ENCODE measurements at regions not wholly inside any gene's neighbourhood (a gene's known extent, or its start where the extent isn't known, plus 50 kb on each side); places are given as distances from the start of the nearest gene placed in this dataset.

GRCh38 chr12:42985506-42985905 is 396.0 kb upstream of the PRICKLE1 start:
- TF ChIP-seq CTCF (IDR thresholded peaks at IDR 0.05; ENCODE audit: poor library complexity): no peak
- H2AFZ ChIP-seq: no peak overlapping the region
- no peak overlapping the region for H3K27ac ChIP-seq
- H3K9me2 ChIP-seq (replicated peaks; ENCODE audit: insufficient read depth): no peaks in the 10 kb centered on the region
- no peaks in the 10 kb centered on the region for H3K79me2 ChIP-seq
- no peak overlapping the region for H3K4me3 ChIP-seq
- no peaks in the 10 kb centered on the region for H3K9me3 ChIP-seq (ENCODE audit: low read depth)
- 24% methylated on average over 1 of the region's 1 CpG for whole genome bisulfite sequencing (ENCODE audit: low lambda C conversion rate, missing lambda C conversion rate)
- peaks cover 5% of the 10 kb centered on the region for H3K4me1 ChIP-seq (ENCODE audit: insufficient read depth)
- no peaks in the 10 kb centered on the region for H3K27me3 ChIP-seq
- H3K36me3 ChIP-seq (replicated peaks; ENCODE audit: insufficient read depth, low read depth): no peaks in the 10 kb centered on the region
- no peaks in the 10 kb centered on the region for H4K20me1 ChIP-seq (ENCODE audit: insufficient read depth, poor library complexity, severe bottlenecking)
- no peak overlapping the region for H3K4me2 ChIP-seq
- no peak for DNase-seq (ENCODE audit: low spot score)

- TF ChIP-seq EZH2phosphoT487 (IDR thresholded peaks at IDR 0.05; ENCODE audit: low read depth, severe bottlenecking, unreplicated experiment) (no peak), EZH2 (IDR thresholded peaks at IDR 0.05; ENCODE audit: borderline replicate concordance) (no peak), CTCF (IDR thresholded peaks at IDR 0.05; ENCODE audit: poor library complexity) (no peak)
- Histone ChIP-seq H3K9me2 (replicated peaks; ENCODE audit: insufficient read depth) (no peaks in the 10 kb centered on the region), H3K4me2 (no peak overlapping the region), H3K4me3 (no peak overlapping the region), H4K20me1 (ENCODE audit: insufficient read depth, poor library complexity, severe bottlenecking) (no peaks in the 10 kb centered on the region), H3K9me3 (ENCODE audit: low read depth) (no peaks in the 10 kb centered on the region), H3K4me1 (ENCODE audit: insufficient read depth) (peaks cover 4% of the 10 kb centered on the region), H3K27ac (no peak overlapping the region), H2AFZ (no peak overlapping the region), H3K36me3 (replicated peaks; ENCODE audit: insufficient read depth, low read depth) (no peaks in the 10 kb centered on the region), H3K27me3 (no peaks in the 10 kb centered on the region), H3K79me2 (no peaks in the 10 kb centered on the region)
- 67% methylated on average over 4 of the region's 4 CpGs for WGBS (ENCODE audit: low lambda C conversion rate, missing lambda C conversion rate)
- DNase-seq (ENCODE audit: low spot score): no peak
Measured at GRCh38 chr12:42982828-42983227, 393.3 kb upstream of the PRICKLE1 start.

- Histone ChIP-seq H3K36me3 (replicated peaks; ENCODE audit: insufficient read depth, low read depth) (no peaks in the 10 kb centered on the region), H3K4me3 (no peak overlapping the region), H3K4me2 (no peak overlapping the region), H3K4me1 (ENCODE audit: insufficient read depth) (no peaks in the 10 kb centered on the region), H3K9me3 (ENCODE audit: low read depth) (no peaks in the 10 kb centered on the region), H3K9me2 (replicated peaks; ENCODE audit: insufficient read depth) (no peaks in the 10 kb centered on the region), H3K27ac (no peak overlapping the region), H2AFZ (no peak overlapping the region), H3K27me3 (no peaks in the 10 kb centered on the region), H4K20me1 (ENCODE audit: insufficient read depth, poor library complexity, severe bottlenecking) (no peaks in the 10 kb centered on the region), H3K79me2 (no peaks in the 10 kb centered on the region)
- 70% methylated on average over 3 of the region's 3 CpGs for WGBS (ENCODE audit: low lambda C conversion rate, missing lambda C conversion rate)
- no peak for DNase-seq (ENCODE audit: low spot score)
- no peak for TF ChIP-seq EZH2phosphoT487 (IDR thresholded peaks at IDR 0.05; ENCODE audit: low read depth, severe bottlenecking, unreplicated experiment)
- no peak for TF ChIP-seq EZH2 (IDR thresholded peaks at IDR 0.05; ENCODE audit: borderline replicate concordance)
- no peak for TF ChIP-seq CTCF (IDR thresholded peaks at IDR 0.05; ENCODE audit: poor library complexity)
Measured at GRCh38 chr12:42981379-42981778, 391.8 kb upstream of the PRICKLE1 start.

GRCh38 chr12:42980441-42980840 is 390.9 kb upstream of the PRICKLE1 start:
- WGBS (ENCODE audit: low lambda C conversion rate, missing lambda C conversion rate): 68% methylated on average over 5 of the region's 5 CpGs
- Histone ChIP-seq H4K20me1 (ENCODE audit: insufficient read depth, poor library complexity, severe bottlenecking) (no peaks in the 10 kb centered on the region), H3K27me3 (no peaks in the 10 kb centered on the region), H3K27ac (no peak overlapping the region), H3K79me2 (no peaks in the 10 kb centered on the region), H3K36me3 (replicated peaks; ENCODE audit: insufficient read depth, low read depth) (no peaks in the 10 kb centered on the region), H3K4me2 (no peak overlapping the region), H3K4me1 (ENCODE audit: insufficient read depth) (no peaks in the 10 kb centered on the region), H2AFZ (peak overlapping the region; percentile 45), H3K9me2 (replicated peaks; ENCODE audit: insufficient read depth) (no peaks in the 10 kb centered on the region), H3K4me3 (no peak overlapping the region), H3K9me3 (ENCODE audit: low read depth) (no peaks in the 10 kb centered on the region)
- TF ChIP-seq CTCF (IDR thresholded peaks at IDR 0.05; ENCODE audit: poor library complexity) (no peak), EZH2phosphoT487 (IDR thresholded peaks at IDR 0.05; ENCODE audit: low read depth, severe bottlenecking, unreplicated experiment) (no peak), EZH2 (IDR thresholded peaks at IDR 0.05; ENCODE audit: borderline replicate concordance) (no peak)
- no peak for DNase-seq (ENCODE audit: low spot score)
